Osteoblast (primary cell): ENCODE measurements at regions not wholly inside any gene's neighbourhood (a gene's known extent, or its start where the extent isn't known, plus 50 kb on each side); places are given as distances from the start of the nearest gene placed in this dataset.

Experiments
- DNase-seq: peaks from one replicate; pipeline ENCODE4 v3.0.0; 2011; ENCODE audit warnings: low spot score, mixed read lengths; ENCODE audit not compliant: insufficient read length; ENCODE audit errors: missing footprints
- H2AFZ ChIP-seq: 2 replicates; pipeline ENCODE4 v1.6.0; 2011; ENCODE audit warnings: mild to moderate bottlenecking, low read length
- H3K27ac ChIP-seq: 2 replicates; pipeline ENCODE4 v1.5.1; 2011; ENCODE audit warnings: mild to moderate bottlenecking, low read depth, low read length, moderate library complexity
- H3K27me3 ChIP-seq: 2 replicates; pipeline ENCODE4 v1.6.0; 2012; ENCODE audit warnings: mild to moderate bottlenecking, control low read depth, inconsistent platforms, low read length, moderate library complexity; ENCODE audit not compliant: insufficient read depth
- H3K36me3 ChIP-seq: 2 replicates; pipeline ENCODE4 v1.5.1; 2011; ENCODE audit warnings: mild to moderate bottlenecking, low read length, control low read depth, moderate library complexity; ENCODE audit not compliant: insufficient read depth
- H3K4me1 ChIP-seq: 2 replicates; pipeline ENCODE4 v1.5.1; 2011; ENCODE audit warnings: mild to moderate bottlenecking, low read length, control low read depth, moderate library complexity; ENCODE audit not compliant: insufficient read depth
- H3K4me2 ChIP-seq: 2 replicates; pipeline ENCODE4 v1.6.0; 2011; ENCODE audit warnings: mild to moderate bottlenecking, low read length; ENCODE audit not compliant: insufficient read depth
- H3K4me3 ChIP-seq: fragments of 200-600 bp; sonication (generic); 3 replicates; pipeline ENCODE4 v1.5.1; 2012; ENCODE audit warnings: mild to moderate bottlenecking, low read length, inconsistent platforms; ENCODE audit not compliant: insufficient read depth
- H3K79me2 ChIP-seq: 2 replicates; pipeline ENCODE4 v1.6.0; 2012; ENCODE audit warnings: mild to moderate bottlenecking, low read length, control low read depth, inconsistent platforms; ENCODE audit not compliant: insufficient read depth
- H3K9me3 ChIP-seq: 2 replicates; pipeline ENCODE4 v1.5.1; 2011; ENCODE audit warnings: low read depth, low read length, control low read depth
- H4K20me1 ChIP-seq: 2 replicates; pipeline ENCODE4 v1.6.0; 2012; ENCODE audit warnings: mild to moderate bottlenecking, low read length, control low read depth; ENCODE audit not compliant: insufficient read depth
- CTCF ChIP-seq: IDR thresholded peaks from 2 replicates; pipeline ENCODE4 v1.5.1; 2011; ENCODE audit warnings: mild to moderate bottlenecking, low read depth, low read length, moderate library complexity; ENCODE audit errors: extremely low read depth

DNA sequence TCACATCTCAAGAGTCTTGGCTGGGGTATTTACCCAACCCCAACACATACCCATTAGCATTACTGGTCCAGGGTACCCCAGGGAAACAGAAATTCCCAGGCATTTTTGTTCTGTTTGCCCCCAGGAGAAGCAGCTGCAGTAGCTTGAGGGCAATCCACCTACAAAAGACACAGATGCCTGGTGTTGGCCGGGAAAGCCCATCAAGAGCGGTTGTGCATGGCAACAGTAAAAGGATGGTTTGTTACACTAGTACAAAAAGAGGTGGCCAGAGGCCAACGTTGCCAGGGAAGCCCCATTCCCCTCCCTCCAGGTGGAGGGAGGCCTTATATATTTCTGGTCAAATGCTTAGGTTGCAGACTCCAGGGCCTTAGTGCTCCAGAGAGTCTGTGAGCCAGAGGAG, 637.8 kb downstream of the BCOR start:
- H3K79me2 ChIP-seq, result no peaks in the 10 kb centered on the region
- DNase-seq, result no peak
- H3K27ac ChIP-seq, result no peak overlapping the region
- H3K27me3 ChIP-seq, result peaks cover 39% of the 10 kb centered on the region
- H3K4me3 ChIP-seq, result no peak overlapping the region
- H3K4me2 ChIP-seq, result no peak overlapping the region
- no peak overlapping the region for H2AFZ ChIP-seq
- TF ChIP-seq CTCF, result no peak
- no peaks in the 10 kb centered on the region for H3K36me3 ChIP-seq
- H3K9me3 ChIP-seq, result no peaks in the 10 kb centered on the region
- H4K20me1 ChIP-seq, result no peaks in the 10 kb centered on the region
- H3K4me1 ChIP-seq, result no peaks in the 10 kb centered on the region

GRCh38 chrX:39460499-39460898, 637.3 kb downstream of the BCOR start:
- no peak overlapping the region for H3K27ac ChIP-seq

GRCh38 chrX:39462835-39463234, 634.9 kb downstream of the BCOR start:
- Histone ChIP-seq H4K20me1 (no peaks in the 10 kb centered on the region), H2AFZ (no peak overlapping the region), H3K27me3 (peaks cover 44% of the 10 kb centered on the region), H3K36me3 (no peaks in the 10 kb centered on the region), H3K79me2 (no peaks in the 10 kb centered on the region), H3K4me1 (no peaks in the 10 kb centered on the region), H3K4me3 (no peak overlapping the region), H3K4me2 (no peak overlapping the region), H3K9me3 (no peaks in the 10 kb centered on the region), H3K27ac (no peak overlapping the region)
- no peak for DNase-seq
- no peak for TF ChIP-seq CTCF

More at GRCh38 chrX:39460499-39460898, 637.3 kb downstream of the BCOR start:
- Histone ChIP-seq H3K79me2 (no peaks in the 10 kb centered on the region), H3K36me3 (no peaks in the 10 kb centered on the region), H3K9me3 (no peaks in the 10 kb centered on the region), H3K4me3 (no peak overlapping the region), H4K20me1 (no peaks in the 10 kb centered on the region), H3K4me2 (no peak overlapping the region), H3K4me1 (no peaks in the 10 kb centered on the region), H3K27me3 (peaks cover 42% of the 10 kb centered on the region), H2AFZ (no peak overlapping the region)
- DNase-seq, result no peak
- TF ChIP-seq CTCF, result no peak

GRCh38 chrX:39464253-39464652, 633.5 kb downstream of the BCOR start:
- H3K9me3 ChIP-seq, result no peaks in the 10 kb centered on the region
- no peak overlapping the region for H2AFZ ChIP-seq
- peaks cover 39% of the 10 kb centered on the region for H3K27me3 ChIP-seq
- no peaks in the 10 kb centered on the region for H3K4me1 ChIP-seq
- no peaks in the 10 kb centered on the region for H3K79me2 ChIP-seq
- no peak for TF ChIP-seq CTCF
- no peaks in the 10 kb centered on the region for H3K36me3 ChIP-seq
- H4K20me1 ChIP-seq, result no peaks in the 10 kb centered on the region
- H3K4me3 ChIP-seq, result no peak overlapping the region
- DNase-seq, result no peak
- no peak overlapping the region for H3K4me2 ChIP-seq
- H3K27ac ChIP-seq, result no peak overlapping the region
